Nephron (organoid): ENCODE measurements at regions not wholly inside any gene's neighbourhood (a gene's known extent, or its start where the extent isn't known, plus 50 kb on each side); places are given as distances from the start of the nearest gene placed in this dataset.

Source experiments
- H3K27ac Mint-ChIP-seq, 3 experiments: 2 replicates each; pipeline ENCODE4 v1.8.0; 2020; ENCODE audit warnings: mixed read lengths in 3 of 3, mild to moderate bottlenecking in 2 of 3, moderate library complexity in 1 of 3
- H3K27me3 Mint-ChIP-seq: 2 replicates; pipeline ENCODE4 v1.8.0; 2021; ENCODE audit warnings: low read depth, mild to moderate bottlenecking, moderate library complexity, mixed read lengths
- H3K36me3 Mint-ChIP-seq: 2 replicates; pipeline ENCODE4 v1.8.0; 2020; ENCODE audit warnings: low read depth, mixed read lengths
- H3K4me1 Mint-ChIP-seq: 2 replicates; pipeline ENCODE4 v1.8.0; 2020; ENCODE audit warnings: mixed read lengths
- H3K4me3 Mint-ChIP-seq, 3 experiments: 2 replicates each; pipeline ENCODE4 v1.8.0; 2020; ENCODE audit warnings: mild to moderate bottlenecking in 3 of 3, mixed read lengths in 3 of 3, moderate library complexity in 2 of 3
- H3K9me3 Mint-ChIP-seq: 2 replicates; pipeline ENCODE4 v1.8.0; 2020; ENCODE audit warnings: mixed read lengths
- TF ChIP-seq, protein P1 (sequence below), 3 experiments: fragments of 200-600 bp; sonication (generic); IDR thresholded peaks; one replicate each; pipeline ENCODE4 v1.5.0; 2021; ENCODE audit warnings: antibody characterized with exemption in 3 of 3; ENCODE audit not compliant: unreplicated experiment in 3 of 3

DNA sequence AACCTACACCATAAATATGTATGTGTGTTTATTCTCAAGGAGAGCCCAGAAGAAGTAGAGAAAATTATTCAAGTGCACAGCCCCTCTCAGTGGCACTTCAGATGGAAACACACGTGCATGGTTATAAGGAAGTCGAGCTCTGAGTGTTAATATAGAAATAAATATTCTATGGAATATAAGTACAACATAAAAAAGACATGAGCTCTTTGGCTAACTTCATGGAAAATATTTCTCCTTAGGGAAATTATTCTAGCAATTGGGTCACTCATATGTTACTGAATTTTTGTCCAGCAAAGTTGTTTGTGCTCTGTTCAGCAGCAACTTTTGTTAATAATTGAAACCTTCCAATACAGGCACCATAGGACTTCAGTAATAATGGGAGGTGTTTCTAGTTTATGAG, 939.0 kb downstream of the LRFN5 start:
- TF ChIP-seq, protein P1, sequence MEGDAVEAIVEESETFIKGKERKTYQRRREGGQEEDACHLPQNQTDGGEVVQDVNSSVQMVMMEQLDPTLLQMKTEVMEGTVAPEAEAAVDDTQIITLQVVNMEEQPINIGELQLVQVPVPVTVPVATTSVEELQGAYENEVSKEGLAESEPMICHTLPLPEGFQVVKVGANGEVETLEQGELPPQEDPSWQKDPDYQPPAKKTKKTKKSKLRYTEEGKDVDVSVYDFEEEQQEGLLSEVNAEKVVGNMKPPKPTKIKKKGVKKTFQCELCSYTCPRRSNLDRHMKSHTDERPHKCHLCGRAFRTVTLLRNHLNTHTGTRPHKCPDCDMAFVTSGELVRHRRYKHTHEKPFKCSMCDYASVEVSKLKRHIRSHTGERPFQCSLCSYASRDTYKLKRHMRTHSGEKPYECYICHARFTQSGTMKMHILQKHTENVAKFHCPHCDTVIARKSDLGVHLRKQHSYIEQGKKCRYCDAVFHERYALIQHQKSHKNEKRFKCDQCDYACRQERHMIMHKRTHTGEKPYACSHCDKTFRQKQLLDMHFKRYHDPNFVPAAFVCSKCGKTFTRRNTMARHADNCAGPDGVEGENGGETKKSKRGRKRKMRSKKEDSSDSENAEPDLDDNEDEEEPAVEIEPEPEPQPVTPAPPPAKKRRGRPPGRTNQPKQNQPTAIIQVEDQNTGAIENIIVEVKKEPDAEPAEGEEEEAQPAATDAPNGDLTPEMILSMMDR (IDR thresholded peaks at IDR 0.05; ENCODE audit: unreplicated experiment in 3 of 3), result no peak
- no peaks in the 10 kb centered on the region for H3K36me3 Mint-ChIP-seq
- H3K9me3 Mint-ChIP-seq, result no peaks in the 10 kb centered on the region
- H3K27me3 Mint-ChIP-seq, result no peaks in the 10 kb centered on the region
- H3K4me3 Mint-ChIP-seq, result no peak overlapping the region
- H3K4me1 Mint-ChIP-seq, result peaks cover 14% of the 10 kb centered on the region
- H3K27ac Mint-ChIP-seq, result no peak overlapping the region

DNA sequence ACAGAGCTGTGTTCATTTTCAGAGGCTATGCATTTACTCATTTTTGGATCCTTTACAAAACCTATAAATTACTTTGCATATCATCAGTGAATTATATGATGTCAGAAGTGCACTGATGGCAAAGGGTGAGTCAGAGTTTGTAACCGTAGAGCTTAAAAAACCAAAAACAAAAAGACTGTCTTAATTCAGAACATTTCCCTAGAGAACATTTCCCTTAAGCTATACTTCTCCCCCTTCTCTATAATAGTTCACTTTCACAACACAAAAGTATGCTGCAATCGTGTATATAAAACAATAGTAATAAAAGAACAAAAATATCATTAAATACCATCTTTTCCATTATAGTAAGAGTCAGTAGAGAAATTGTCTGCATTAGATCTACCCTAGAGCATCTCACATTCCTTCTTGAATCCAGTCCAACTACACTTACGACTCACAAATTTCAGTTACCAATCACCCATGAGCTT, 934.9 kb downstream of the LRFN5 start:
- peak overlapping the region in 2 of 3 experiments; percentile 33 to 53 for H3K27ac Mint-ChIP-seq
- H3K9me3 Mint-ChIP-seq, result no peaks in the 10 kb centered on the region
- H3K36me3 Mint-ChIP-seq, result no peaks in the 10 kb centered on the region
- TF ChIP-seq, protein P1 (IDR thresholded peaks at IDR 0.05; ENCODE audit: unreplicated experiment in 3 of 3), result no peak
- H3K27me3 Mint-ChIP-seq, result no peaks in the 10 kb centered on the region
- peaks cover 14% of the 10 kb centered on the region for H3K4me1 Mint-ChIP-seq
- no peak overlapping the region for H3K4me3 Mint-ChIP-seq

DNA sequence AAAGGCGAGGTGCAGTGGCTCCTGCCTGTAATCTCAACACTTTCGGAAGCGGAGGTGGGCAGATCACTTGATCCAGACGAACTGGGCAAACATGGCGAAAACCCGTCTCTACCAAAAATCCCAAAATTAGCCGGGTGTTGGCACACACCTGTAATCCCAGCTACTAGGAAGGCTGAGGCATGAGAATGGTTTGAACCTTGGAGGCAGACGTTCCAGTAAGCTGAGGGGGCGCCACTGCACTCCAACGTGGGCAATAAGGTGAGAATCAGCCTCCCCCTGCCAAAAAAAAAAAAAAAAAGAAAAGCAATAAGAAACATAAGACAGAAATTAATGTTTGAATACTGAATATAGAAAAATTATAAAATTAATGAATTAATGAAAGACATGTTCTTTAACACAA, 928.7 kb downstream of the LRFN5 start:
- Mint-ChIP-seq H3K4me1 (no peaks in the 10 kb centered on the region), H3K4me3 (no peak overlapping the region), H3K27me3 (no peaks in the 10 kb centered on the region), H3K36me3 (no peaks in the 10 kb centered on the region), H3K9me3 (no peaks in the 10 kb centered on the region), H3K27ac (no peak overlapping the region)
- TF ChIP-seq, protein P1 (IDR thresholded peaks at IDR 0.05; ENCODE audit: unreplicated experiment in 3 of 3), result no peak

DNA sequence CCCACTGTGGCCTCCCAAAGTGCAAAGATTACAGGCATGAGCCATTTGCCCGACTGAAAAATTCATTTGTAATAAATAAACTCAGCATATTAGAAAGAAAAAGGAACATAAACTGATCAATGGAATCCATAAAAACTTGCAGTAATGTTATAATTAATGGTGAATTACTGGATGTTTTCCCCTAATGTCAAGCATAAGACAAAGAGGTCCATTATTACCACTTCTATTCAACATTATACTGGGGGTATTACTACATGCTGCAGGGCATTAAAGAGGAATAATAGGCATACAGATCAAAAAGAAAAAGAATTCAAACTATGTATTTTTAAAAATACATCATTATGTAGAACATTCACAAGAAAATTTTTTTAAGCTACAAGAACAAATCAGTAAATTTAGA, 926.8 kb downstream of the LRFN5 start:
- H3K4me1 Mint-ChIP-seq, result no peaks in the 10 kb centered on the region
- no peaks in the 10 kb centered on the region for H3K9me3 Mint-ChIP-seq
- TF ChIP-seq, protein P1 (IDR thresholded peaks at IDR 0.05; ENCODE audit: unreplicated experiment in 3 of 3), result no peak

DNA sequence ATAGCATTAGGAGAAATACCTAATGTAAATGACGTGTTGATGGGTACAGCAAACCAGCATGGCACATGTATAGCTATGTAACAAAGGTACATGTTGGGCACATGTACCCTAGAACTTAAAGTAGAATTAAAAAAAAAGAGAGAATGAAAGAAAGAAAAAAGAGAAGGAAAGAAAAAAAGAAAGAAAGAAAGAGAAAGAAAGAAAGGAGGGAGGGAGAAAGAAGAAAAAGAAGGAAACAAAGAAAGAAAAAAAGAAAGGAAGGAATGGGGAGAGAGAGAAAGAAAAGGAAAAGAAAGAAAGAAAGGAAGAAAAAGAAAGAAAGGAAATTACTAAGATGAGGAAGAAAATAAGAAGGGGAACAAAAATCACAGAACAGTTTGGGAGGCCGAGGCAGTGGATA, 925.5 kb downstream of the LRFN5 start:
- no peaks in the 10 kb centered on the region for H3K36me3 Mint-ChIP-seq
- H3K27ac Mint-ChIP-seq, result no peak overlapping the region
- H3K4me3 Mint-ChIP-seq, result no peak overlapping the region

More for the DNA sequence above, 926.8 kb downstream of the LRFN5 start:
- Mint-ChIP-seq H3K27me3 (no peaks in the 10 kb centered on the region), H3K4me3 (no peak overlapping the region), H3K27ac (no peak overlapping the region), H3K36me3 (no peaks in the 10 kb centered on the region)

DNA sequence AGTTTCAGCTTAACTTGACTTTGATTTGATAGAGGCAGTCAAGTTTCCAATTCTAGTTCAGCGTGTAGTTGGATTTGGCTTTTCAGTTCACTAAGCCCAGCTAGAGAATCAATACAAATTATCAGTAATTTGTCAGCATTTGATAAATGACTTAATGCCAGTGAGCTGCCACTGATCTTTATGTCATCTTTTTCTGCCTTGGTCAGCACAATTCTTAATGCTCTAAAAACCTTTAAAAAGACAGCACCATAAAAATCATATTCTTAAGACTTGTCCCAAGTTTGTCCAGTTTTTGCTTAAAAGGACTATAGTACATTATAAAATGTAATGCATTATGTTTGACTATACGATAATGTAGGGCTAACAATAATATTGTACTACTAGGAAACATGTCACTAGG, 920.5 kb downstream of the LRFN5 start:
- TF ChIP-seq, protein P1 (IDR thresholded peaks at IDR 0.05; ENCODE audit: unreplicated experiment in 3 of 3), result no peak
- H3K27ac Mint-ChIP-seq, result no peak overlapping the region
- no peaks in the 10 kb centered on the region for H3K27me3 Mint-ChIP-seq
- H3K9me3 Mint-ChIP-seq, result no peaks in the 10 kb centered on the region
- H3K4me3 Mint-ChIP-seq, result no peak overlapping the region
- no peaks in the 10 kb centered on the region for H3K36me3 Mint-ChIP-seq
- H3K4me1 Mint-ChIP-seq, result peaks cover 8% of the 10 kb centered on the region

More for the DNA sequence above, 925.5 kb downstream of the LRFN5 start:
- no peaks in the 10 kb centered on the region for H3K27me3 Mint-ChIP-seq
- H3K4me1 Mint-ChIP-seq, result no peaks in the 10 kb centered on the region
- no peaks in the 10 kb centered on the region for H3K9me3 Mint-ChIP-seq
- TF ChIP-seq, protein P1 (IDR thresholded peaks at IDR 0.05; ENCODE audit: unreplicated experiment in 3 of 3), result no peak
